H9 (cell line): ENCODE measurements at regions not wholly inside any gene's neighbourhood (a gene's known extent, or its start where the extent isn't known, plus 50 kb on each side); places are given as distances from the start of the nearest gene placed in this dataset.

Experiments used
- DNase-seq: peaks from one replicate; pipeline ENCODE4 v3.0.0-alpha.2; 2017
- H2AFZ ChIP-seq: one replicate; pipeline ENCODE4 v1.6.1; 2013; ENCODE audit warnings: mild to moderate bottlenecking, low read length, control low read depth, moderate library complexity
- H2AK5ac ChIP-seq: 2 replicates; pipeline ENCODE4 v1.6.1; 2013; ENCODE audit warnings: low read length, control low read depth, mixed read lengths; ENCODE audit not compliant: insufficient read length
- H2BK120ac ChIP-seq: one replicate; pipeline ENCODE4 v1.6.1; 2013; ENCODE audit warnings: low read depth, mild to moderate bottlenecking, low read length, control low read depth, inconsistent platforms; ENCODE audit not compliant: poor library complexity, severe bottlenecking
- H2BK12ac ChIP-seq: 2 replicates; pipeline ENCODE4 v1.6.1; 2013; ENCODE audit warnings: low read length, control low read depth, mixed read lengths, low read depth; ENCODE audit not compliant: insufficient read length
- H2BK15ac ChIP-seq: 2 replicates; pipeline ENCODE4 v1.6.1; 2013; ENCODE audit warnings: low read depth, low read length, control low read depth
- H2BK20ac ChIP-seq: one replicate; pipeline ENCODE4 v1.6.1; 2013; ENCODE audit warnings: low read depth, mild to moderate bottlenecking, low read length, control low read depth, inconsistent platforms; ENCODE audit not compliant: poor library complexity, severe bottlenecking
- H2BK5ac ChIP-seq: 2 replicates; pipeline ENCODE4 v1.6.1; 2013; ENCODE audit warnings: low read length, control low read depth, mixed read lengths; ENCODE audit not compliant: insufficient read length
- H3K14ac ChIP-seq: 2 replicates; pipeline ENCODE4 v1.6.1; 2013; ENCODE audit warnings: low read length, control low read depth; ENCODE audit not compliant: insufficient read depth
- H3K18ac ChIP-seq: 2 replicates; pipeline ENCODE4 v1.6.1; 2013; ENCODE audit warnings: low read depth, mild to moderate bottlenecking, mixed read lengths, low read length, control low read depth; ENCODE audit not compliant: insufficient read length
- H3K23ac ChIP-seq: 2 replicates; pipeline ENCODE4 v1.6.1; 2013; ENCODE audit warnings: low read length, control low read depth, mixed read lengths, low read depth; ENCODE audit not compliant: insufficient read length
- H3K23me2 ChIP-seq: 2 replicates; pipeline ENCODE4 v1.6.1; 2013; ENCODE audit warnings: low read depth, mild to moderate bottlenecking, mixed read lengths, low read length, control low read depth; ENCODE audit not compliant: insufficient read length, poor library complexity, severe bottlenecking
- H3K27ac ChIP-seq: 2 replicates; pipeline ENCODE4 v1.5.1; 2013; ENCODE audit warnings: low read length, control low read depth, mixed read lengths, low read depth; ENCODE audit not compliant: insufficient read length
- H3K27me3 ChIP-seq: 2 replicates; pipeline ENCODE4 v1.6.1; 2013; ENCODE audit warnings: low read length, control low read depth, inconsistent platforms; ENCODE audit not compliant: insufficient read depth
- H3K4ac ChIP-seq: 2 replicates; pipeline ENCODE4 v1.6.1; 2013; ENCODE audit warnings: low read depth, mild to moderate bottlenecking, control low read depth, inconsistent platforms, low read length, moderate library complexity
- H3K4me1 ChIP-seq: 2 replicates; pipeline ENCODE4 v1.6.1; 2013; ENCODE audit warnings: low read length, control low read depth, inconsistent platforms; ENCODE audit not compliant: insufficient read depth
- H3K4me2 ChIP-seq: 2 replicates; pipeline ENCODE4 v1.6.1; 2013; ENCODE audit warnings: low read length, control low read depth, mixed read lengths; ENCODE audit not compliant: insufficient read length, insufficient read depth
- H3K56ac ChIP-seq: 2 replicates; pipeline ENCODE4 v1.6.1; 2013; ENCODE audit warnings: low read depth, mild to moderate bottlenecking, mixed read lengths, low read length, control low read depth; ENCODE audit not compliant: insufficient read length
- H3K79me1 ChIP-seq: 2 replicates; pipeline ENCODE4 v1.6.1; 2013; ENCODE audit warnings: low read depth, mild to moderate bottlenecking, moderate library complexity, low read length, control low read depth, inconsistent platforms; ENCODE audit not compliant: insufficient read depth, poor library complexity, severe bottlenecking
- H3K79me2 ChIP-seq: 2 replicates; pipeline ENCODE4 v1.6.1; 2013; ENCODE audit warnings: low read length, control low read depth, inconsistent platforms; ENCODE audit not compliant: insufficient read depth
- H3K9ac ChIP-seq: 2 replicates; pipeline ENCODE4 v1.6.1; 2013; ENCODE audit warnings: low read length, control low read depth, mixed read lengths; ENCODE audit not compliant: insufficient read length; ENCODE audit errors: extremely low read depth
- H3K9me3 ChIP-seq: one replicate; pipeline ENCODE4 v1.6.1; 2013; ENCODE audit warnings: low read depth, low read length, inconsistent platforms; ENCODE audit not compliant: control insufficient read depth
- H3T11ph ChIP-seq: one replicate; pipeline ENCODE4 v1.6.1; 2013; ENCODE audit warnings: mild to moderate bottlenecking, low read length, control low read depth, inconsistent platforms
- H4K20me1 ChIP-seq: one replicate; pipeline ENCODE4 v1.6.1; 2013; ENCODE audit not compliant: control insufficient read depth, insufficient read length, insufficient read depth
- H4K5ac ChIP-seq: 2 replicates; pipeline ENCODE4 v1.6.1; 2013; ENCODE audit warnings: low read depth, mild to moderate bottlenecking, mixed read lengths, low read length, control low read depth; ENCODE audit not compliant: insufficient read length
- H4K8ac ChIP-seq: replicated peaks from 2 replicates; pipeline ENCODE4 v1.6.1; 2013; ENCODE audit warnings: low read length, control low read depth, mixed read lengths, low read depth; ENCODE audit not compliant: insufficient read length
- H4K91ac ChIP-seq: 2 replicates; pipeline ENCODE4 v1.6.1; 2013; ENCODE audit warnings: low read depth, mild to moderate bottlenecking, moderate library complexity, mixed read lengths, low read length, control low read depth; ENCODE audit not compliant: insufficient read length
- H3K27ac Mint-ChIP-seq, 3 experiments: 2 replicates in 2 of 3; 3 replicates in 1 of 3; pipeline ENCODE4 v1.8.0; 2020 to 2021; ENCODE audit warnings: mixed read lengths in 3 of 3, mild to moderate bottlenecking in 1 of 3, moderate library complexity in 1 of 3
- H3K27me3 Mint-ChIP-seq: 2 replicates; pipeline ENCODE4 v1.8.0; 2021; ENCODE audit warnings: low read depth, mild to moderate bottlenecking, moderate library complexity, mixed read lengths
- H3K36me3 Mint-ChIP-seq, 3 experiments: 2 replicates in 2 of 3; 3 replicates in 1 of 3; pipeline ENCODE4 v1.8.0; 2020 to 2021; ENCODE audit warnings: low read depth in 3 of 3, mixed read lengths in 3 of 3; ENCODE audit not compliant: insufficient read depth in 1 of 3
- H3K4me1 Mint-ChIP-seq, 2 experiments: 2 replicates each; pipeline ENCODE4 v1.8.0; 2020; ENCODE audit warnings: mixed read lengths in 2 of 2
- H3K4me3 Mint-ChIP-seq, 2 experiments: 2 replicates in 1 of 2; 3 replicates in 1 of 2; pipeline ENCODE4 v1.8.0; 2020 to 2021; ENCODE audit warnings: mild to moderate bottlenecking in 2 of 2, mixed read lengths in 2 of 2, moderate library complexity in 1 of 2
- H3K9me3 Mint-ChIP-seq, 2 experiments: 2 replicates in 1 of 2; 3 replicates in 1 of 2; pipeline ENCODE4 v1.8.0; 2020; ENCODE audit warnings: mild to moderate bottlenecking in 2 of 2, mixed read lengths in 2 of 2, moderate library complexity in 1 of 2
- CTCF ChIP-seq: fragments of 200-600 bp; sonication (generic); conservative IDR thresholded peaks from 3 replicates; pipeline ENCODE4 v1.8.0; 2021; ENCODE audit warnings: antibody characterized with exemption, mild to moderate bottlenecking
- WGBS: extraction: QIAGEN DNeasy Blood & Tissue Kit; methylation state at CpG from one replicate; pipeline ENCODE4 v1.1.7; 2013; ENCODE audit warnings: missing lambda C conversion rate, low lambda C conversion rate, mixed read lengths; ENCODE audit not compliant: insufficient read length; ENCODE audit errors: extremely low coverage; 5-methylcytosine and 5-hydroxymethylcytosine counted together

- Histone ChIP-seq H3K14ac (no peak overlapping the region; the same call in 1 of the 2 replicates), H3K4me2 (no peak overlapping the region), H2BK20ac (no peak overlapping the region), H2BK15ac (no peak overlapping the region), H4K91ac (no peak overlapping the region), H3K27ac (no peak overlapping the region), H3K23me2 (no peaks in the 10 kb centered on the region), H2BK120ac (no peak overlapping the region), H4K5ac (no peak overlapping the region), H3K23ac (no peak overlapping the region), H3K56ac (no peak overlapping the region), H2AK5ac (no peak overlapping the region), H3K4me1 (no peaks in the 10 kb centered on the region), H2AFZ (no peak overlapping the region), H2BK12ac (no peak overlapping the region), H3K79me2 (no peaks in the 10 kb centered on the region), H3K79me1 (no peaks in the 10 kb centered on the region), H2BK5ac (no peak overlapping the region), H3K4ac (no peak overlapping the region), H3K27me3 (no peaks in the 10 kb centered on the region), H3K9me3 (no peaks in the 10 kb centered on the region), H4K8ac (no peak overlapping the region), H3K18ac (no peak overlapping the region), H3T11ph (no peak overlapping the region), H4K20me1 (peaks cover 3% of the 10 kb centered on the region), H3K9ac (no peak overlapping the region)
- TF ChIP-seq CTCF: no peak
- Mint-ChIP-seq H3K4me3 (no peak overlapping the region), H3K27me3 (no peaks in the 10 kb centered on the region), H3K27ac (no peak overlapping the region), H3K36me3 (peaks cover 8 to 19% (median 8%) of the 10 kb centered on the region in 3 experiments), H3K4me1 (peaks cover 0 to 1% of the 10 kb centered on the region in 2 experiments; a peak in 1 of 4 replicates), H3K9me3 (peaks cover 13 to 26% of the 10 kb centered on the region in 2 experiments)
- no peak for DNase-seq
- WGBS: no CpG with 5 or more reads among the region's 4 CpGs
Measured at GRCh38 chr7:132009778-132010177, 453.4 kb upstream of the PODXL start.
